SJCRH30 (cell line): ENCODE measurements at regions not wholly inside any gene's neighbourhood (a gene's known extent, or its start where the extent isn't known, plus 50 kb on each side); places are given as distances from the start of the nearest gene placed in this dataset.

Source experiments
- DNase-seq, 2 experiments: peaks; one replicate each; pipeline ENCODE4 v3.0.0-alpha.2; 2015 to 2020
- H3K27ac ChIP-seq: fragments of 250-450 bp; sonication (Bioruptor Pico); 2 replicates; pipeline ENCODE4 v1.5.1; 2020; ENCODE audit warnings: mild to moderate bottlenecking, moderate library complexity
- H3K27me3 ChIP-seq: fragments of 250-450 bp; sonication (Bioruptor Pico); 2 replicates; pipeline ENCODE4 v1.5.1; 2020; ENCODE audit warnings: mild to moderate bottlenecking, moderate library complexity
- H3K36me3 ChIP-seq: fragments of 250-450 bp; sonication (Bioruptor Pico); 2 replicates; pipeline ENCODE4 v1.5.1; 2020; ENCODE audit warnings: mild to moderate bottlenecking, moderate library complexity
- H3K4me1 ChIP-seq: fragments of 250-450 bp; sonication (Bioruptor Pico); 2 replicates; pipeline ENCODE4 v1.5.1; 2020; ENCODE audit warnings: mild to moderate bottlenecking, moderate library complexity
- H3K4me3 ChIP-seq: fragments of 250-450 bp; sonication (Bioruptor Pico); 2 replicates; pipeline ENCODE4 v1.5.1; 2020; ENCODE audit warnings: mild to moderate bottlenecking, moderate library complexity
- H3K9me3 ChIP-seq: fragments of 250-450 bp; sonication (Bioruptor Pico); replicated peaks from 2 replicates; pipeline ENCODE4 v1.5.1; 2020; ENCODE audit warnings: mild to moderate bottlenecking, moderate library complexity

- Histone ChIP-seq H3K27me3 (no peaks in the 10 kb centered on the region), H3K27ac (no peak overlapping the region), H3K4me3 (no peak overlapping the region), H3K36me3 (no peaks in the 10 kb centered on the region), H3K4me1 (no peaks in the 10 kb centered on the region), H3K9me3 (no peaks in the 10 kb centered on the region)
- no peak for DNase-seq
Observed at GRCh38 chr10:33521904-33522303, 187.4 kb upstream of the NRP1 start.

DNA sequence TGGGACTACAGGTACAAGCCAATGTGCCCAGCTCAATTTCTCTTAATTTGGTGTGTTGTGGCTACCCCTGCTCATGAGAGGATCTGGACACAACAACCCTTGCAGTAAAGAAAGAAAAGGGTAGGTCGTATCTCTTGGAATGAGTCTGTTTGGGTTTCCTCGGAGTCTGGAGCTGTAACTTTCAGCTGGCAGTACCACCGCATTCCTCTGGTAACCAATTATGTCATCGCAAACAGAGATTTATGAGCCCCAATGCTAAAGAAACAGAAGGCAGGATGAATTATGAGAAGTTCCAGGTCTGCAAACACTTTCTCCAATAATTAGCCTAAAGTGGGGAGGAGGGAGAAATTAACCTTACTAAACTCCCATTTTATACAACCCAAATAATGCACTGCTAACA, 186.6 kb upstream of the NRP1 start:
- Histone ChIP-seq H3K4me3 (no peak overlapping the region), H3K4me1 (no peaks in the 10 kb centered on the region), H3K27me3 (no peaks in the 10 kb centered on the region), H3K9me3 (no peaks in the 10 kb centered on the region), H3K27ac (no peak overlapping the region), H3K36me3 (no peaks in the 10 kb centered on the region)
- no peak for DNase-seq

DNA sequence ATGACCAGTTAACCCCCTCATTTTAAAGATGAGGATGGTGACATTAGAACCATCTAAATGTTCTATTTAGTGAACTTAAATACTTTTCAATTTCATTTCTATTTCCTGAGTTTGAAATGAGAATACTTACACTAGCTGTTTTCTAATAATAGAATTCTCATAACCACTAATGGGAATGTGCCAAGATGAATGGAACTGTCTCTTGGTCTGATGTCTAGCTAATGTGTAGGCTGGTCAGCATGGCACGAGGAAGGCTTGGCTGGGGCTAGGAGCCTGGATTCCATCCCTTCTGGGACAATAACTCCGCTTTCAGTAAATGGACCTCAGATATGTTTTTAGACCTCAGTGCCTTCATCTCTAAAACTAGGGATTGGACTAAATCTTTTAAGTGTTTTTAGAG, 185.8 kb upstream of the NRP1 start:
- Histone ChIP-seq H3K4me3 (no peak overlapping the region), H3K27ac (no peak overlapping the region), H3K36me3 (no peaks in the 10 kb centered on the region), H3K27me3 (no peaks in the 10 kb centered on the region), H3K4me1 (no peaks in the 10 kb centered on the region), H3K9me3 (no peaks in the 10 kb centered on the region)
- no peak for DNase-seq

DNA sequence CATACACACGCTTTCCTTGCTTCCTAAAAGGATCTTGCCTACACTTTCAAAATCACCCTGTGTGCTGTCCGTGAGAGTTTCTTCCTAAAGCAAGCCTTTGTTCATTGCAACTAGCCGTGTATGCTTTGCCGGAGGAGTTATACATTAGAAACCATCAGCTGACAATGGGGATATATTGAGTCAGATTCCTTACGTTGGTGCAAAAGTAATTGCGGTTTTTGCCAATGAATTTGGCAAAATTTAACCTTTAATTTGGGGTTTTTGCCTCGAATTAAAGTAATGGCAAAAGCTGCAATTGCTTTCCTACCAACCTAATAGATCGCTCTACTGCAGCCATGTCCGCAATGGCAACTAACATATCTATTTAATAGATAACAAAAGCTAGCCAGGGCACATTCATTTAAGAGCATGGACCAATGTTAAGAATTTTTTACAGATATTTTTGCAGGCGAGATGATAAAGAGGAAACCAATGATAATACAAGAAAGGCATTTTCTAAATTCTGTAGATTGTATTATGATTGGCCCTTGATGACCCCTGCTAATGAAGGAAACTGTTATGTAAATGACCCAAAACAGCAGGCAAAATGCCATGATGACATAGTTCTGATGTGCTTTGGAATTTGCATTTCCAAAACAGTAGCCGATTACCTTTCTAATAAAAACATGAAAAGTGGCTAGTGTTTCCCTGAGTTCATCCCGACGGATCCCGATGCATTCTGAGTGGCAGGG, 184.8 kb upstream of the NRP1 start:
- Histone ChIP-seq H3K4me3 (no peak overlapping the region), H3K4me1 (no peaks in the 10 kb centered on the region), H3K27me3 (no peaks in the 10 kb centered on the region), H3K36me3 (no peaks in the 10 kb centered on the region), H3K27ac (no peak overlapping the region), H3K9me3 (no peaks in the 10 kb centered on the region)
- no peak for DNase-seq

GRCh38 chr10:33510206-33510605, 175.7 kb upstream of the NRP1 start:
- Histone ChIP-seq H3K36me3 (no peaks in the 10 kb centered on the region), H3K4me1 (peaks cover 8% of the 10 kb centered on the region), H3K9me3 (no peaks in the 10 kb centered on the region), H3K27ac (no peak overlapping the region), H3K27me3 (no peaks in the 10 kb centered on the region), H3K4me3 (no peak overlapping the region)
- no peak for DNase-seq

- Histone ChIP-seq H3K27me3 (no peaks in the 10 kb centered on the region), H3K36me3 (no peaks in the 10 kb centered on the region), H3K4me1 (peaks cover 8% of the 10 kb centered on the region), H3K9me3 (no peaks in the 10 kb centered on the region), H3K27ac (no peak overlapping the region), H3K4me3 (peak overlapping the region; percentile 36)
- peak; percentile 6 to 28 for DNase-seq
Observed at GRCh38 chr10:33509231-33509831, 174.9 kb upstream of the NRP1 start.

DNA sequence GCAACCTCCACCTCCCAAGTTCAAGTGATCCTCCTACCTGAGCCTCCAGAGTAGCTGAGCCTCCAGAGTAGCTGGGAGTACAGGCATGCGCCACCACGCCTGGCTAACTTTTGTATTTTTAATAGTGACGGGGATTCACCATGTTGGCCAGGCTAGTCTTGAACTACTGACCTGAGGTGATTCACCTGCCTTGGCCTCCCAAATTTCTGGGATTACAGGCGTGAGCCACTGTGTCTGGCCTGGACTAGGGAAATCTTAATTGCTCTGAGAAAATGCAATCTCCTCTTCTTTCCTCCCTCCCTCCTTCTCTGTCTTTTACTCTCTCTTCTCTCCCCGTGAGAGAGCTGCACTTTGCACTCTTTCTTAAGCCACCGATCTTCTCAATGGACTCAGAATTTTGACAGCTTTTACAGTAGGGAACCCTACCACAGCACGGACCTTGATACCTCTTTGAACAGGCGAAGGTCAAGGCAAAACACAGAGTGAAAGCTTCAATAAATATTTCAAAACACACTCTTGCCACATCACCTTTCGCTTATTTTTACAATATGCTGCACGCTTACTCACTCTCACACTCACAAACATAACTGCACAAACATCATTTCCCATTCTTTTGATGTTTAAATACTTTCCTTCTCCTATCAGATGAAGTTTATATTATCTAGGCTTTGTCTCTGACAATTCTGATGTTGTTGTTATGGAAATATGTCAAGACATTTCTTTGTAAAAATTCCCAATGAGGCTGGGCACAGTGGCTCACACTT, 173.4 kb upstream of the NRP1 start:
- H3K4me3 ChIP-seq = no peak overlapping the region
- peaks cover 8% of the 10 kb centered on the region for H3K4me1 ChIP-seq
- no peak for DNase-seq
- H3K36me3 ChIP-seq = no peaks in the 10 kb centered on the region
- no peaks in the 10 kb centered on the region for H3K9me3 ChIP-seq
- H3K27ac ChIP-seq = no peak overlapping the region
- H3K27me3 ChIP-seq = no peaks in the 10 kb centered on the region

GRCh38 chr10:33506838-33507661, 172.6 kb upstream of the NRP1 start:
- Histone ChIP-seq H3K9me3 (no peaks in the 10 kb centered on the region), H3K4me1 (peaks cover 8% of the 10 kb centered on the region), H3K27ac (no peak overlapping the region), H3K36me3 (no peaks in the 10 kb centered on the region), H3K4me3 (no peak overlapping the region), H3K27me3 (no peaks in the 10 kb centered on the region)
- DNase-seq = no peak

- H3K4me1 ChIP-seq = peaks cover 8% of the 10 kb centered on the region
- H3K27ac ChIP-seq = no peak overlapping the region
- H3K27me3 ChIP-seq = no peaks in the 10 kb centered on the region
- H3K36me3 ChIP-seq = no peaks in the 10 kb centered on the region
- H3K4me3 ChIP-seq = no peak overlapping the region
- DNase-seq = no peak
- no peaks in the 10 kb centered on the region for H3K9me3 ChIP-seq
Observed at GRCh38 chr10:33506391-33506790, 171.9 kb upstream of the NRP1 start.

GRCh38 chr10:33501161-33501560, 166.7 kb upstream of the NRP1 start:
- no peaks in the 10 kb centered on the region for H3K27me3 ChIP-seq

DNA sequence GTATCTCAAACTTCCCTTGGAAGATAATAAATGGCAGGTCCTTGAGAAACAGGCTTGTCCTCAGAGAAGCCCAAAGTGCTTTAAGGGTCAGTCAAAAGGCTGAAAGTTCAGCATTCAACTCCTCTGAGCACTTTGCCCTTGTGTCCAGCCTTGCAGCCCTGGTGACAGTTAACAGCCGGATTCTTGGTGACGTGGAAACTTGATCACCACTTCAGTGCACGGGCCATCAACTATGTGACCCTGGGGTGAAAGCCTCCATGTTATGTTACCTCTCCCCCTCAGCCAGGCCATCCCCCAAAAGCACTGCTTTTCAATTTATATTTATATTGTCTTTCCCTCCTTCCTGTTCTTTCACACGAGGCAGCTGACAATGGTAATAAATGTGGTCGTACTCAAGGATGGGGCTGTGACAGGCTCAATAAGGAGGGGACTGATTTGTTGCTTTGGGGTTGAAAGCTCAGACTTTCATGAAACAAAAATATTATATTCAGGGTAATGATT, 164.0 kb upstream of the NRP1 start:
- no peak overlapping the region for H3K4me3 ChIP-seq
- no peaks in the 10 kb centered on the region for H3K4me1 ChIP-seq
- H3K27ac ChIP-seq = no peak overlapping the region
- H3K9me3 ChIP-seq = no peaks in the 10 kb centered on the region; the same call in 1 of the 2 replicates
- H3K36me3 ChIP-seq = no peaks in the 10 kb centered on the region
- no peak for DNase-seq
- H3K27me3 ChIP-seq = no peaks in the 10 kb centered on the region

More at GRCh38 chr10:33501161-33501560, 166.7 kb upstream of the NRP1 start:
- no peaks in the 10 kb centered on the region for H3K9me3 ChIP-seq
- H3K27ac ChIP-seq = no peak overlapping the region
- no peaks in the 10 kb centered on the region for H3K4me1 ChIP-seq
- H3K4me3 ChIP-seq = no peak overlapping the region
- H3K36me3 ChIP-seq = no peaks in the 10 kb centered on the region
- no peak for DNase-seq

DNA sequence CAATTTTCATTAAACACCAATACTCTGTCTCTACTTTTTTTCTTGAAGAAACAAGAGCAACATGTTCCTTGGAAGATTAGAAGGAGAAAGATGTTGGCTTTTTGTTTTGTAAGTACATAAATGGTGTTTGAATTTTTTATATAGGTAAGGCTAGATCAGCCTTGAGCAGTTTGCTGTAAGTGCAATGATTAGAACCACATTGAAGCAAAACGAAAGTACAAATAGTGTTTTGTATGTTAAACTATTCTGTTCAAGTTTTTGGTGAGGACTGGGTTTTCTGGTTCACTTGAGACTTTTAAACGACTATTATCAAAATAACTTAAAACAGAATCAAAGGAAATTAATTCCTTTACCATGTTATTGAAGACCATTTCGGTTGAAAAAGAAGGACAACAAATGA, 162.9 kb upstream of the NRP1 start:
- Histone ChIP-seq H3K4me3 (no peak overlapping the region), H3K4me1 (no peaks in the 10 kb centered on the region), H3K27me3 (no peaks in the 10 kb centered on the region), H3K27ac (no peak overlapping the region), H3K36me3 (no peaks in the 10 kb centered on the region), H3K9me3 (no peaks in the 10 kb centered on the region; the same call in 1 of the 2 replicates)
- no peak for DNase-seq

- no peak for DNase-seq
- Histone ChIP-seq H3K27me3 (no peaks in the 10 kb centered on the region), H3K4me1 (no peaks in the 10 kb centered on the region)
Observed at GRCh38 chr10:33496096-33496495, 161.6 kb upstream of the NRP1 start.

GRCh38 chr10:33494694-33495265, 160.3 kb upstream of the NRP1 start:
- H3K27me3 ChIP-seq = no peaks in the 10 kb centered on the region
- no peaks in the 10 kb centered on the region for H3K4me1 ChIP-seq
- no peak overlapping the region for H3K27ac ChIP-seq

More at GRCh38 chr10:33496096-33496495, 161.6 kb upstream of the NRP1 start:
- Histone ChIP-seq H3K9me3 (no peaks in the 10 kb centered on the region; the same call in 1 of the 2 replicates), H3K36me3 (no peaks in the 10 kb centered on the region), H3K27ac (no peak overlapping the region), H3K4me3 (no peak overlapping the region)

More at GRCh38 chr10:33494694-33495265, 160.3 kb upstream of the NRP1 start:
- Histone ChIP-seq H3K9me3 (no peaks in the 10 kb centered on the region; the same call in 1 of the 2 replicates), H3K36me3 (no peaks in the 10 kb centered on the region), H3K4me3 (no peak overlapping the region)
- no peak for DNase-seq
